C4-2B (cell line): ENCODE measurements at regions not wholly inside any gene's neighbourhood (a gene's known extent, or its start where the extent isn't known, plus 50 kb on each side); places are given as distances from the start of the nearest gene placed in this dataset.

ENCODE experiments used
- H3K27ac ChIP-seq: fragments of 450-650 bp; 2 replicates; pipeline ENCODE4 v1.5.1; 2017
- ZFX ChIP-seq: fragments of 450-650 bp; IDR thresholded peaks from 2 replicates; pipeline ENCODE4 v1.6.1; 2017
- TF ChIP-seq, protein P1 (sequence below): fragments of 450-650 bp; conservative IDR thresholded peaks from 2 replicates; pipeline ENCODE4 v1.5.1; 2017; ENCODE audit warnings: mild to moderate bottlenecking

DNA sequence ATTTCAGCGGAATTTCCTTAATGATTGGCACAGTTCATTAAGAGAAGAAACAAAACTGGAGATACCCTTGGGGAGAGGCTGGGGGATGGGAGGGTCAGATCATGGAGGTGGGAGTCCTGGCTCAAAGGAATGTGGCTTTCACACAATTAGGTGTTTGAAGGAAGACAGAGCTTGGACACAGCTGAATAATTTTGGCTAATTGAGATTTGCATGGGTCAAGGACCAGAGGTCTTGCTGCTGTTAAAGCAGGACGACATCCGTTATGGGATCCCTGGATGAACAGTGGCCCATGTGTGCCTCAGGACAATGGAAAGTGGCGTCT is 160.3 kb downstream of the HS3ST3B1 start:
- TF ChIP-seq ZFX, result no peak
- TF ChIP-seq, protein P1, sequence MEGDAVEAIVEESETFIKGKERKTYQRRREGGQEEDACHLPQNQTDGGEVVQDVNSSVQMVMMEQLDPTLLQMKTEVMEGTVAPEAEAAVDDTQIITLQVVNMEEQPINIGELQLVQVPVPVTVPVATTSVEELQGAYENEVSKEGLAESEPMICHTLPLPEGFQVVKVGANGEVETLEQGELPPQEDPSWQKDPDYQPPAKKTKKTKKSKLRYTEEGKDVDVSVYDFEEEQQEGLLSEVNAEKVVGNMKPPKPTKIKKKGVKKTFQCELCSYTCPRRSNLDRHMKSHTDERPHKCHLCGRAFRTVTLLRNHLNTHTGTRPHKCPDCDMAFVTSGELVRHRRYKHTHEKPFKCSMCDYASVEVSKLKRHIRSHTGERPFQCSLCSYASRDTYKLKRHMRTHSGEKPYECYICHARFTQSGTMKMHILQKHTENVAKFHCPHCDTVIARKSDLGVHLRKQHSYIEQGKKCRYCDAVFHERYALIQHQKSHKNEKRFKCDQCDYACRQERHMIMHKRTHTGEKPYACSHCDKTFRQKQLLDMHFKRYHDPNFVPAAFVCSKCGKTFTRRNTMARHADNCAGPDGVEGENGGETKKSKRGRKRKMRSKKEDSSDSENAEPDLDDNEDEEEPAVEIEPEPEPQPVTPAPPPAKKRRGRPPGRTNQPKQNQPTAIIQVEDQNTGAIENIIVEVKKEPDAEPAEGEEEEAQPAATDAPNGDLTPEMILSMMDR, result no peak
- no peak overlapping the region for H3K27ac ChIP-seq

DNA sequence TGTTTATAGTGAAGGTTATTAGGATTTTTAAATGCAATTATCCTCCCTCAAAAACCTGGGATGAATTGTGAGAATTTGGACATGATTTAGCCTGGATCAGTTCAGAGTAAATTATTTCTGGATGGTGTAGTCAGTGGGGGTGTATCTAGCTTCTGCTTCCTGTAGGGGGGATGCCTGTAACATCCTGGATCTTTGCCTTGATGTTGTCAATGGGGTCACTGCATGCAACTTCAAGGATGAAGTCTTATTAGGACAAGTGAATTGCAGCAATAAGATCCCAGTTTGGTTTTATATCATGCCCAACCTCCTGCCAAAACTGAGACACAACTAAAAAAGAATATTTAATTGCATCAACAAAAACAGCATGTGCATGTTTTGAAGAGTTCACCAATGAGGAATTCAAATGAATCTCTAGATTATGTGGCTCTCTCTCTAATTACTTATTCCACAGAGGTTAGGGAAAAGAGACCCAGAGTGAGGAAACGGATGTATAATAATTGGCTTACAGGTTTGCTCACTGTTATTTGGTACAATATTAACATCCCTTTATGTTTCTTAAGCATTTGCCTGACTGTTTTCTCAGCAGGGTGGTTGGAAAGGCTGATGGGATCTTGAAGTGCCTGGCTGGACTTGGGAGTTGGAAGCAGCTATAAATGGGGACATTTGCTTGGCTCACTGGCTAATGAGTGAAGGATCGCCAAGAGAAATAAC is 159.8 kb downstream of the HS3ST3B1 start:
- TF ChIP-seq, protein P1, result no peak
- no peak for TF ChIP-seq ZFX
- no peak overlapping the region for H3K27ac ChIP-seq

DNA sequence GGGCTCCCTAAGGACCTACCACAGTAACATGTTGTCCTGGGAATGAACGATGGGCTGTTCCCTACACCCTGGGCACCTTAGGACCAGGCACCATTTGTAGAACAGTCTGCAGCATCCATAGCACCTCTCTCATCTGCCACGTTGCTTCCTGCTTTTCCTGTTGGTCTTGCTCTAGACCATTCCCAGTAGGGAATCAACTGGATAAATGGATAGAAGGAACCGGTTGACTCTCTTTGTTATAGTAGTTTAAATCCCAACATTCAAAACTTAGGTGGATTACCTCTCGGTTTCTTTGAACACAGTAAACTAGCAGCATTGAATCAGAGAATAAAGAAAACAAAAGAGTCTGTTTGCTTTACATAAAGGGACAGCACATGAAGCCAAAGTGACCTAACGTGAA is 159.1 kb downstream of the HS3ST3B1 start:
- H3K27ac ChIP-seq, result no peak overlapping the region
- TF ChIP-seq ZFX, result no peak

GRCh38 chr17:14458724-14459123 is 157.8 kb downstream of the HS3ST3B1 start:
- no peak overlapping the region for H3K27ac ChIP-seq
- no peak for TF ChIP-seq ZFX
- TF ChIP-seq, protein P1, result no peak

GRCh38 chr17:14454746-14455145 is 153.9 kb downstream of the HS3ST3B1 start:
- H3K27ac ChIP-seq, result no peak overlapping the region
- TF ChIP-seq, protein P1, result no peak
- TF ChIP-seq ZFX, result no peak

GRCh38 chr17:14452856-14453255 is 152.0 kb downstream of the HS3ST3B1 start:
- TF ChIP-seq, protein P1, result no peak
- no peak for TF ChIP-seq ZFX
- H3K27ac ChIP-seq, result no peak overlapping the region

DNA sequence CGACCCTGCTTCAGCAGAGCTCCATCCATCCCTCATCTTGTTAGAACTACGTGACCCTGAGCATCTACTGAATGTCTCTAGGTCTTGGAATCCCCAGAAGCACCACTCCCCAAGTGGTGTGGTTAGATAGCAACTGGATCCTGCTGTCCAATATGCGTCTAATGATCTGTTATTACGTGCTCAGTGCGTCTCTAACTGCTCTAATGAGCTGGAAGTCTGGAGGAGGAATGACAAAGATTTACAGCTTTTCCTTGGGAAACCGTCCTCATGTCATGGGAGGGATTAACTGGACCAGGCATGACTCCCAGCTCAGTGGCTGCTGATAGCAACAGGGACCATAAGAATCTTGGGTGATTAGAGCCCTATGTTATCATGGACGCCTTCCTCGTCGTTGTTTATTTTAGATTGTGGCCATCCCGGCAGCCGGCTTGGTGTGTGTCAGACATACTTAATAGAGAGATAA is 150.9 kb downstream of the HS3ST3B1 start:
- no peak for TF ChIP-seq ZFX
- TF ChIP-seq, protein P1, result no peak
- no peak overlapping the region for H3K27ac ChIP-seq

GRCh38 chr17:14448818-14449217 is 147.9 kb downstream of the HS3ST3B1 start:
- H3K27ac ChIP-seq, result no peak overlapping the region; the same call in 1 of the 2 replicates
- TF ChIP-seq, protein P1, result no peak
- no peak for TF ChIP-seq ZFX
